T-cell (primary cell): ENCODE measurements at regions not wholly inside any gene's neighbourhood (a gene's known extent, or its start where the extent isn't known, plus 50 kb on each side); places are given as distances from the start of the nearest gene placed in this dataset.

ENCODE experiments used
- ATAC-seq, 4 experiments: fragments of 200-7000 bp in 3 of 4; fragments of 150-1000 bp in 1 of 4; cut with Tn5 transposase; replicated peaks in 1 of 4; 1 replicate in 3 of 4; 2 replicates in 1 of 4; pipeline ENCODE4 v1.10.0; 2021; ENCODE audit warnings: moderate library complexity in 3 of 4, mild to moderate bottlenecking in 2 of 4, moderate number of reproducible peaks in 1 of 4
- CTCF ChIA-PET, 2 donors: fragments of 300-600 bp; sonication (Branson Sonifier 250); formaldehyde crosslinking; loops; one replicate each; lab custom pipeline; 2022; ENCODE audit warnings: antibody characterized with exemption in 2 of 2; lab: Charles Lee
- POLR2A ChIA-PET, 2 donors: fragments of 300-600 bp; sonication (Branson Sonifier 250); formaldehyde crosslinking; loops; one replicate each; lab custom pipeline; 2022; ENCODE audit warnings: antibody characterized with exemption in 2 of 2; lab: Charles Lee
- DNase-seq, 35 experiments: peaks; one replicate each; pipeline versions ENCODE4 v3.0.0 to v3.0.0-alpha.2; 2013 to 2023
- H3K27ac ChIP-seq: one replicate; pipeline ENCODE4 v1.5.1; 2013; ENCODE audit warnings: low read length
- H3K27me3 ChIP-seq, 2 experiments: replicated peaks in 1 of 2; 1 replicate in 1 of 2; 2 replicates in 1 of 2; pipeline versions ENCODE4 v1.6.1 to v1.7.0; 2013; ENCODE audit warnings: low read length in 1 of 2, mixed read lengths in 1 of 2; ENCODE audit not compliant: control insufficient read depth in 2 of 2, insufficient read depth in 2 of 2; ENCODE audit errors: extremely low read depth in 1 of 2
- H3K36me3 ChIP-seq, 2 donors: 1 replicate in 1 of 2; 2 replicates in 1 of 2; pipeline versions ENCODE4 v1.6.1 to v1.7.0; 2013; ENCODE audit warnings: low read length in 1 of 2; ENCODE audit not compliant: control insufficient read depth in 2 of 2, insufficient read depth in 1 of 2; ENCODE audit errors: extremely low read depth in 1 of 2
- H3K4me1 ChIP-seq, 2 experiments: 1 replicate in 1 of 2; 2 replicates in 1 of 2; pipeline versions ENCODE4 v1.6.1 to v1.7.0; 2013; ENCODE audit warnings: low read length in 2 of 2, mixed read lengths in 1 of 2; ENCODE audit not compliant: insufficient read depth in 2 of 2, control insufficient read depth in 1 of 2; ENCODE audit errors: extremely low read depth in 1 of 2
- H3K4me3 ChIP-seq, 2 donors: 1 replicate in 1 of 2; 2 replicates in 1 of 2; pipeline versions ENCODE4 v1.5.1 to v1.7.0; 2013; ENCODE audit warnings: mild to moderate bottlenecking in 2 of 2, low read length in 1 of 2, moderate library complexity in 1 of 2; ENCODE audit not compliant: control insufficient read depth in 1 of 2; ENCODE audit errors: extremely low read depth in 1 of 2
- H3K9me3 ChIP-seq: 2 replicates; pipeline ENCODE4 v1.7.0; 2013
- H3K27ac Mint-ChIP-seq, 2 donors: one replicate each; pipeline ENCODE4 v1.8.0; 2020 to 2021; ENCODE audit warnings: mild to moderate bottlenecking in 2 of 2, mixed read lengths in 2 of 2
- H3K27me3 Mint-ChIP-seq, 2 donors: one replicate each; pipeline ENCODE4 v1.8.0; 2021 to 2022; ENCODE audit warnings: mixed read lengths in 2 of 2
- H3K36me3 Mint-ChIP-seq: one replicate; pipeline ENCODE4 v1.8.0; 2021; ENCODE audit warnings: mixed read lengths
- H3K4me1 Mint-ChIP-seq, 3 donors: one replicate each; pipeline ENCODE4 v1.8.0; 2020 to 2022; ENCODE audit warnings: mixed read lengths in 3 of 3, mild to moderate bottlenecking in 1 of 3
- H3K4me3 Mint-ChIP-seq, 3 donors: one replicate each; pipeline ENCODE4 v1.8.0; 2020 to 2022; ENCODE audit warnings: mild to moderate bottlenecking in 3 of 3, mixed read lengths in 3 of 3, moderate library complexity in 3 of 3
- H3K9me3 Mint-ChIP-seq, 3 donors: one replicate each; pipeline ENCODE4 v1.8.0; 2020 to 2022; ENCODE audit warnings: mixed read lengths in 3 of 3
- WGBS: methylation state at CpG from one replicate; pipeline ENCODE4 v1.1.5; 2013; ENCODE audit warnings: missing lambda C conversion rate; ENCODE audit not compliant: insufficient coverage; 5-methylcytosine and 5-hydroxymethylcytosine counted together

GRCh38 chr16:73230651-73231050, 182.7 kb upstream of the ZFHX3 start:
- ChIA-PET POLR2A (no interaction called here), CTCF (no interaction called here)
- H3K4me1 ChIP-seq, result no peaks in the 10 kb centered on the region
- no peak overlapping the region for H3K27ac ChIP-seq
- no peaks in the 10 kb centered on the region for H3K9me3 Mint-ChIP-seq
- H3K27me3 Mint-ChIP-seq, result no peaks in the 10 kb centered on the region
- H3K36me3 Mint-ChIP-seq, result no peaks in the 10 kb centered on the region
- no peak overlapping the region for H3K27ac Mint-ChIP-seq
- ATAC-seq (no peak), DNase-seq (no peak)
- H3K4me3 ChIP-seq, result no peak overlapping the region
- WGBS, result 83% methylated on average over 6 of the region's 7 CpGs
- no peaks in the 10 kb centered on the region for H3K36me3 ChIP-seq
- H3K9me3 ChIP-seq, result no peaks in the 10 kb centered on the region
- H3K27me3 ChIP-seq, result no peaks in the 10 kb centered on the region
- H3K4me1 Mint-ChIP-seq, result no peaks in the 10 kb centered on the region
- no peak overlapping the region for H3K4me3 Mint-ChIP-seq

GRCh38 chr16:73228649-73229048, 180.7 kb upstream of the ZFHX3 start:
- H3K27ac ChIP-seq, result no peak overlapping the region
- Mint-ChIP-seq H3K9me3 (no peaks in the 10 kb centered on the region), H3K27me3 (no peaks in the 10 kb centered on the region), H3K4me3 (no peak overlapping the region), H3K4me1 (no peaks in the 10 kb centered on the region), H3K36me3 (no peaks in the 10 kb centered on the region), H3K27ac (no peak overlapping the region)
- H3K27me3 ChIP-seq, result no peaks in the 10 kb centered on the region
- CTCF ChIA-PET, result no interaction called here
- no peaks in the 10 kb centered on the region for H3K4me1 ChIP-seq
- no peak overlapping the region for H3K4me3 ChIP-seq
- POLR2A ChIA-PET, result no interaction called here
- whole genome bisulfite sequencing, result 88% methylated on average over 2 of the region's 5 CpGs
- no peak for DNase-seq
- H3K36me3 ChIP-seq, result no peaks in the 10 kb centered on the region
- no peak for ATAC-seq
- no peaks in the 10 kb centered on the region for H3K9me3 ChIP-seq

- Histone ChIP-seq H3K9me3 (no peaks in the 10 kb centered on the region), H3K4me1 (no peaks in the 10 kb centered on the region), H3K27ac (no peak overlapping the region), H3K27me3 (no peaks in the 10 kb centered on the region), H3K4me3 (no peak overlapping the region), H3K36me3 (no peaks in the 10 kb centered on the region)
- ChIA-PET POLR2A (no interaction called here), CTCF (no interaction called here)
- peaks cover 0 to 3% of the 10 kb centered on the region in 2 donors for H3K27me3 Mint-ChIP-seq
- 90% methylated on average over 4 of the region's 8 CpGs for WGBS
- no peak overlapping the region for H3K27ac Mint-ChIP-seq
- no peaks in the 10 kb centered on the region for H3K4me1 Mint-ChIP-seq
- ATAC-seq, result no peak
- no peaks in the 10 kb centered on the region for H3K36me3 Mint-ChIP-seq
- H3K9me3 Mint-ChIP-seq, result peaks cover 0 to 6% (median 0%) of the 10 kb centered on the region in 3 donors
- H3K4me3 Mint-ChIP-seq, result no peak overlapping the region
- no peak for DNase-seq
These were observed 178.7 kb upstream of the ZFHX3 start for GRCh38 chr16:73226675-73227074.

- H3K4me3 ChIP-seq, result no peak overlapping the region
- Mint-ChIP-seq H3K9me3 (peaks cover 0 to 6% (median 0%) of the 10 kb centered on the region in 3 donors), H3K27me3 (peaks cover 0 to 3% of the 10 kb centered on the region in 2 donors), H3K4me1 (no peaks in the 10 kb centered on the region), H3K4me3 (no peak overlapping the region), H3K27ac (no peak overlapping the region), H3K36me3 (no peaks in the 10 kb centered on the region)
- no peaks in the 10 kb centered on the region for H3K4me1 ChIP-seq
- no peak overlapping the region for H3K27ac ChIP-seq
- no peak for ATAC-seq
- no peaks in the 10 kb centered on the region for H3K27me3 ChIP-seq
- WGBS, result 89% methylated on average over 5 of the region's 5 CpGs
- no peaks in the 10 kb centered on the region for H3K36me3 ChIP-seq
- no peak for DNase-seq
- ChIA-PET CTCF (no interaction called here), POLR2A (no interaction called here)
- no peaks in the 10 kb centered on the region for H3K9me3 ChIP-seq
These were observed 178.1 kb upstream of the ZFHX3 start for GRCh38 chr16:73225983-73226382.

GRCh38 chr16:73220836-73221235, 172.9 kb upstream of the ZFHX3 start:
- Mint-ChIP-seq H3K4me3 (no peak overlapping the region), H3K36me3 (no peaks in the 10 kb centered on the region), H3K4me1 (no peaks in the 10 kb centered on the region), H3K9me3 (peaks cover 4 to 6% (median 6%) of the 10 kb centered on the region in 3 donors), H3K27me3 (peaks cover 0 to 3% of the 10 kb centered on the region in 2 donors), H3K27ac (no peak overlapping the region)
- DNase-seq (no peak), ATAC-seq (no peak)
- CTCF ChIA-PET, result no interaction called here
- no peak overlapping the region for H3K27ac ChIP-seq
- H3K4me1 ChIP-seq, result no peaks in the 10 kb centered on the region
- no peaks in the 10 kb centered on the region for H3K27me3 ChIP-seq
- POLR2A ChIA-PET, result interaction anchor here in 1 of 2 donors (0.7 kb wide), 1 partner anchor 18 kb away, joined by 3 read pairs; no protein-coding TSS in a partner anchor
- no peaks in the 10 kb centered on the region for H3K36me3 ChIP-seq
- WGBS, result 100% methylated on average over 2 of the region's 5 CpGs
- H3K4me3 ChIP-seq, result no peak overlapping the region
- no peaks in the 10 kb centered on the region for H3K9me3 ChIP-seq

- Histone ChIP-seq H3K4me1 (no peaks in the 10 kb centered on the region), H3K4me3 (no peak overlapping the region), H3K36me3 (no peaks in the 10 kb centered on the region), H3K27ac (no peak overlapping the region), H3K9me3 (no peaks in the 10 kb centered on the region), H3K27me3 (no peaks in the 10 kb centered on the region)
- DNase-seq (no peak), ATAC-seq (no peak)
- H3K36me3 Mint-ChIP-seq, result no peaks in the 10 kb centered on the region
- ChIA-PET CTCF (no interaction called here), POLR2A (no interaction called here)
- peaks cover 0 to 3% of the 10 kb centered on the region in 2 donors for H3K27me3 Mint-ChIP-seq
- H3K4me1 Mint-ChIP-seq, result no peaks in the 10 kb centered on the region
- H3K27ac Mint-ChIP-seq, result no peak overlapping the region
- H3K4me3 Mint-ChIP-seq, result no peak overlapping the region
- no CpG with 5 or more reads among the region's 1 CpG for WGBS
- H3K9me3 Mint-ChIP-seq, result peaks cover 4 to 6% (median 6%) of the 10 kb centered on the region in 3 donors
These were observed 171.2 kb upstream of the ZFHX3 start for GRCh38 chr16:73219176-73219575.

GRCh38 chr16:73217654-73218053, 169.7 kb upstream of the ZFHX3 start:
- peaks cover 3 to 6% (median 4%) of the 10 kb centered on the region in 3 donors for H3K9me3 Mint-ChIP-seq
- no peak overlapping the region for H3K4me3 Mint-ChIP-seq
- ChIA-PET CTCF (no interaction called here), POLR2A (no interaction called here)
- DNase-seq (no peak), ATAC-seq (no peak)
- no peaks in the 10 kb centered on the region for H3K36me3 Mint-ChIP-seq
- no peaks in the 10 kb centered on the region for H3K27me3 Mint-ChIP-seq
- H3K27me3 ChIP-seq, result no peaks in the 10 kb centered on the region
- no peak overlapping the region for H3K27ac ChIP-seq
- no peaks in the 10 kb centered on the region for H3K9me3 ChIP-seq
- H3K36me3 ChIP-seq, result no peaks in the 10 kb centered on the region
- no peak overlapping the region for H3K27ac Mint-ChIP-seq
- no peaks in the 10 kb centered on the region for H3K4me1 ChIP-seq
- no peaks in the 10 kb centered on the region for H3K4me1 Mint-ChIP-seq
- no peak overlapping the region for H3K4me3 ChIP-seq
- WGBS, result no CpG with 5 or more reads among the region's 3 CpGs
